Natural killer cell (primary cell): ENCODE measurements at regions not wholly inside any gene's neighbourhood (a gene's known extent, or its start where the extent isn't known, plus 50 kb on each side); places are given as distances from the start of the nearest gene placed in this dataset.

ENCODE experiments used
- ATAC-seq, 3 donors: fragments of 150-1000 bp in 2 of 3; fragments of 200-7000 bp in 1 of 3; cut with Tn5 transposase; 1 replicate in 1 of 3; 2 replicates in 2 of 3; pipeline ENCODE4 v1.10.0; 2021; ENCODE audit warnings: mild to moderate bottlenecking in 2 of 3, moderate library complexity in 2 of 3
- DNase-seq, 2 donors: peaks; one replicate each; pipeline versions ENCODE4 v3.0.0 to v3.0.0-alpha.2; 2013 to 2021; ENCODE audit warnings: mixed read lengths in 1 of 2
- H3K27ac ChIP-seq: one replicate; pipeline ENCODE4 v1.5.1; 2013; ENCODE audit warnings: mild to moderate bottlenecking, low read length
- H3K27me3 ChIP-seq: one replicate; pipeline ENCODE4 v1.6.1; 2013; ENCODE audit warnings: low read length; ENCODE audit not compliant: control insufficient read depth, insufficient read depth
- H3K36me3 ChIP-seq: one replicate; pipeline ENCODE4 v1.6.1; 2013; ENCODE audit warnings: low read length; ENCODE audit not compliant: control insufficient read depth, insufficient read depth
- H3K4me1 ChIP-seq: one replicate; pipeline ENCODE4 v1.6.1; 2013; ENCODE audit warnings: low read length; ENCODE audit not compliant: control insufficient read depth, insufficient read depth
- H3K4me3 ChIP-seq: one replicate; pipeline ENCODE4 v1.5.1; 2013; ENCODE audit warnings: low read length
- H3K9me3 ChIP-seq: one replicate; pipeline ENCODE4 v1.6.1; 2013; ENCODE audit warnings: low read length; ENCODE audit not compliant: control insufficient read depth, insufficient read depth
- H3K27ac Mint-ChIP-seq, 2 donors: one replicate each; pipeline ENCODE4 v1.8.0; 2022; ENCODE audit warnings: mild to moderate bottlenecking in 2 of 2, mixed read lengths in 2 of 2, moderate library complexity in 1 of 2
- H3K27me3 Mint-ChIP-seq, 2 donors: one replicate each; pipeline ENCODE4 v1.8.0; 2022; ENCODE audit warnings: low read depth in 2 of 2, mixed read lengths in 2 of 2
- H3K36me3 Mint-ChIP-seq: one replicate; pipeline ENCODE4 v1.8.0; 2022; ENCODE audit warnings: mixed read lengths
- H3K4me1 Mint-ChIP-seq, 2 donors: one replicate each; pipeline ENCODE4 v1.8.0; 2022; ENCODE audit warnings: mixed read lengths in 2 of 2
- H3K4me3 Mint-ChIP-seq: one replicate; pipeline ENCODE4 v1.8.0; 2022; ENCODE audit warnings: mild to moderate bottlenecking, moderate library complexity, mixed read lengths
- H3K9me3 Mint-ChIP-seq, 2 donors: one replicate each; pipeline ENCODE4 v1.8.0; 2022; ENCODE audit warnings: mixed read lengths in 2 of 2
- CTCF ChIP-seq: fragments of 200-600 bp; IDR thresholded peaks from one replicate; pipeline ENCODE4 v1.8.0; 2022; ENCODE audit warnings: antibody characterized with exemption
- WGBS: methylation state at CpG from one replicate; pipeline ENCODE4 v1.1.7; 2013; ENCODE audit warnings: missing lambda C conversion rate; ENCODE audit not compliant: insufficient coverage; 5-methylcytosine and 5-hydroxymethylcytosine counted together
- intact Hi-C: fragments of 100-400 bp; cut with micrococcal nuclease; formaldehyde crosslinking; loops from one replicate; pipeline ENCODE4 v1.14.2; 2022

- peaks cover 8 to 15% of the 10 kb centered on the region in 2 donors for H3K27me3 Mint-ChIP-seq
- Histone ChIP-seq H3K4me3 (no peak overlapping the region), H3K27me3 (no peaks in the 10 kb centered on the region), H3K36me3 (no peaks in the 10 kb centered on the region), H3K4me1 (no peaks in the 10 kb centered on the region), H3K9me3 (peaks cover 5% of the 10 kb centered on the region), H3K27ac (no peak overlapping the region)
- H3K4me1 Mint-ChIP-seq: no peaks in the 10 kb centered on the region
- no peaks in the 10 kb centered on the region for H3K36me3 Mint-ChIP-seq
- H3K4me3 Mint-ChIP-seq: no peak overlapping the region
- no peak for DNase-seq
- TF ChIP-seq CTCF: no peak
- H3K27ac Mint-ChIP-seq: no peak overlapping the region
- no peak for ATAC-seq
- WGBS: 83% methylated on average over 1 of the region's 4 CpGs
- intact Hi-C loops: no loop called here
- peaks cover 0 to 2% of the 10 kb centered on the region in 2 donors for H3K9me3 Mint-ChIP-seq
These were observed 228.3 kb downstream of the BUB3 start for GRCh38 chr10:123382491-123382890.

- ATAC-seq (no peak), DNase-seq (no peak)
- Histone ChIP-seq H3K4me1 (no peaks in the 10 kb centered on the region), H3K36me3 (no peaks in the 10 kb centered on the region), H3K4me3 (no peak overlapping the region), H3K9me3 (peaks cover 5% of the 10 kb centered on the region), H3K27ac (no peak overlapping the region), H3K27me3 (no peaks in the 10 kb centered on the region)
- Mint-ChIP-seq H3K27ac (no peak overlapping the region), H3K36me3 (no peaks in the 10 kb centered on the region), H3K27me3 (peaks cover 8 to 12% of the 10 kb centered on the region in 2 donors), H3K4me1 (no peaks in the 10 kb centered on the region), H3K4me3 (no peak overlapping the region), H3K9me3 (peaks cover 0 to 2% of the 10 kb centered on the region in 2 donors)
- 94% methylated on average over 2 of the region's 2 CpGs for WGBS
- TF ChIP-seq CTCF: no peak
- intact Hi-C loops: no loop called here
These were observed 231.4 kb downstream of the BUB3 start for GRCh38 chr10:123385508-123386080.

GRCh38 chr10:123389520-123389919 is 235.3 kb downstream of the BUB3 start:
- H3K4me3 ChIP-seq: no peak overlapping the region
- no peak overlapping the region for H3K27ac Mint-ChIP-seq
- 100% methylated on average over 1 of the region's 2 CpGs for WGBS
- no peaks in the 10 kb centered on the region for H3K36me3 Mint-ChIP-seq
- intact Hi-C loops: no loop called here
- no peak overlapping the region for H3K4me3 Mint-ChIP-seq
- H3K4me1 ChIP-seq: peaks cover 9% of the 10 kb centered on the region
- no peak overlapping the region for H3K27ac ChIP-seq
- DNase-seq (no peak), ATAC-seq (no peak)
- peaks cover 5% of the 10 kb centered on the region for H3K9me3 ChIP-seq
- no peaks in the 10 kb centered on the region for H3K27me3 ChIP-seq
- H3K9me3 Mint-ChIP-seq: peaks cover 0 to 2% of the 10 kb centered on the region in 2 donors
- H3K4me1 Mint-ChIP-seq: no peaks in the 10 kb centered on the region
- peaks cover 0 to 7% of the 10 kb centered on the region in 2 donors for H3K27me3 Mint-ChIP-seq
- TF ChIP-seq CTCF: no peak
- no peaks in the 10 kb centered on the region for H3K36me3 ChIP-seq

- peaks cover 0 to 7% of the 10 kb centered on the region in 2 donors for H3K27me3 Mint-ChIP-seq
- no peak overlapping the region for H3K4me3 ChIP-seq
- H3K36me3 Mint-ChIP-seq: no peaks in the 10 kb centered on the region
- H3K4me3 Mint-ChIP-seq: no peak overlapping the region
- no peaks in the 10 kb centered on the region for H3K4me1 Mint-ChIP-seq
- DNase-seq (no peak), ATAC-seq (no peak)
- no peak overlapping the region for H3K27ac ChIP-seq
- peaks cover 4% of the 10 kb centered on the region for H3K9me3 ChIP-seq
- peaks cover 0 to 2% of the 10 kb centered on the region in 2 donors for H3K9me3 Mint-ChIP-seq
- intact Hi-C loops: no loop called here
- H3K27ac Mint-ChIP-seq: no peak overlapping the region
- TF ChIP-seq CTCF: no peak
- H3K27me3 ChIP-seq: no peaks in the 10 kb centered on the region
- no peaks in the 10 kb centered on the region for H3K36me3 ChIP-seq
- WGBS: 89% methylated on average over 4 of the region's 4 CpGs
- H3K4me1 ChIP-seq: peaks cover 9% of the 10 kb centered on the region
These were observed 236.1 kb downstream of the BUB3 start for GRCh38 chr10:123390332-123390731.
